HCT116 (cell line): ENCODE measurements at regions not wholly inside any gene's neighbourhood (a gene's known extent, or its start where the extent isn't known, plus 50 kb on each side); places are given as distances from the start of the nearest gene placed in this dataset.

ENCODE experiments used
- ATAC-seq: fragments of 200-7000 bp; cut with Tn5 transposase; 2 replicates; pipeline ENCODE4 v1.9.1; 2020; ENCODE audit warnings: mild to moderate bottlenecking, moderate library complexity
- BruUV-seq: library from RNA; stranded (reverse); fragments of 400-500 nt; replicated peaks from 2 replicates; lab custom pipeline; 2021; lab: Mats Ljungman, UMichigan
- CTCF ChIA-PET: fragments of 300-600 bp; sonication (Branson Sonifier 250); formaldehyde crosslinking; loops from one replicate; lab custom pipeline; 2021; ENCODE audit warnings: antibody characterized with exemption; lab: Charles Lee
- POLR2A ChIA-PET: fragments of 300-600, 350-600 bp; sonication (Branson Sonifier 250); formaldehyde crosslinking; loops from one replicate; lab custom pipeline; 2021; ENCODE audit warnings: antibody characterized with exemption; lab: Charles Lee
- RAD21 ChIA-PET, 2 experiments: fragments of 300-600 bp; sonication (Branson Sonifier 250); formaldehyde crosslinking; loops; one replicate each; lab custom pipeline; 2023; ENCODE audit warnings: low total read pairs in 2 of 2; ENCODE audit not compliant: uncharacterized antibody in 2 of 2, unreplicated experiment in 2 of 2, low non-redundant PET in 1 of 2; lab: Charles Lee
- DNase-seq: peaks from one replicate; pipeline ENCODE4 v3.0.0-alpha.2; 2010; ENCODE audit warnings: low read depth, low spot score
- H2AFZ ChIP-seq: fragments of 200-600 bp; shearing (Covaris generic), sonication (generic); 2 replicates; pipeline ENCODE4 v1.6.1; 2017; ENCODE audit warnings: low read depth, mixed run types, mixed read lengths, antibody characterized with exemption, low read length; ENCODE audit not compliant: poor library complexity, severe bottlenecking
- H3K27ac ChIP-seq: 2 replicates; pipeline ENCODE4 v1.5.1; 2012; ENCODE audit warnings: low read depth, low read length
- H3K27me3 ChIP-seq: fragments of 200-600 bp; sonication (generic); 2 replicates; pipeline ENCODE4 v1.6.1; 2016; ENCODE audit warnings: mixed run types, low read length, mixed read lengths; ENCODE audit not compliant: insufficient read depth
- H3K36me3 ChIP-seq, 2 experiments: fragments of 200-500 bp in 1 of 2; fragments of 200-600 bp in 1 of 2; sonication (Bioruptor generic) in 1 of 2; sonication (generic) in 1 of 2; 2 replicates each; pipeline versions ENCODE4 v1.5.1 to v1.6.1; 2014 to 2016; ENCODE audit warnings: low read length in 2 of 2, inconsistent platforms in 1 of 2, mixed read lengths in 1 of 2, mixed run types in 1 of 2; ENCODE audit not compliant: insufficient read depth in 2 of 2, control insufficient read depth in 1 of 2
- H3K4me1 ChIP-seq, 2 experiments: fragments of 200-600 bp in 1 of 2; sonication (generic) in 1 of 2; 2 replicates each; pipeline versions ENCODE4 v1.5.1 to v1.6.1; 2012 to 2017; ENCODE audit warnings: low read length in 2 of 2, inconsistent platforms in 1 of 2, mild to moderate bottlenecking in 1 of 2, mixed read lengths in 1 of 2, mixed run types in 1 of 2, moderate library complexity in 1 of 2; ENCODE audit not compliant: insufficient read depth in 2 of 2, control insufficient read depth in 1 of 2
- H3K4me2 ChIP-seq: fragments of 200-600 bp; sonication (generic); 2 replicates; pipeline ENCODE4 v1.6.1; 2017; ENCODE audit warnings: mixed run types, low read length, mixed read lengths
- H3K4me3 ChIP-seq, 2 experiments: fragments of 200-600 bp in 1 of 2; sonication (generic) in 1 of 2; replicated peaks in 1 of 2; 2 replicates each; pipeline ENCODE4 v1.5.1; 2011 to 2016; ENCODE audit warnings: low read length in 2 of 2, control low read depth in 1 of 2, low read depth in 1 of 2, mild to moderate bottlenecking in 1 of 2, mixed read lengths in 1 of 2, mixed run types in 1 of 2
- H3K79me2 ChIP-seq: fragments of 200-600 bp; sonication (generic); 2 replicates; pipeline ENCODE4 v1.6.1; 2017; ENCODE audit warnings: mild to moderate bottlenecking, mixed run types, low read length, moderate library complexity, mixed read lengths; ENCODE audit not compliant: insufficient read depth
- H3K9ac ChIP-seq: fragments of 200-600 bp; sonication (generic); 2 replicates; pipeline ENCODE4 v1.6.1; 2016; ENCODE audit warnings: low read length, mixed read lengths
- H3K9me2 ChIP-seq: fragments of 200-600 bp; sonication (generic), shearing (Covaris generic); 2 replicates; pipeline ENCODE4 v1.6.1; 2017; ENCODE audit warnings: mixed run types, mild to moderate bottlenecking, moderate library complexity; ENCODE audit not compliant: insufficient read depth
- H3K9me3 ChIP-seq, 2 experiments: fragments of 200-500 bp in 1 of 2; fragments of 200-600 bp in 1 of 2; sonication (Bioruptor generic) in 1 of 2; sonication (generic) in 1 of 2; 2 replicates each; pipeline ENCODE4 v1.6.1; 2014 to 2017; ENCODE audit warnings: low read length in 2 of 2, mixed read lengths in 2 of 2, inconsistent platforms in 1 of 2, low read depth in 1 of 2, mild to moderate bottlenecking in 1 of 2, mixed run types in 1 of 2, moderate library complexity in 1 of 2; ENCODE audit not compliant: control insufficient read depth in 1 of 2, insufficient read depth in 1 of 2
- H4K20me1 ChIP-seq: fragments of 200-600 bp; sonication (generic), shearing (Covaris generic); 2 replicates; pipeline ENCODE4 v1.6.1; 2017; ENCODE audit warnings: mixed run types, mild to moderate bottlenecking, moderate library complexity; ENCODE audit not compliant: insufficient read depth
- CBX3 ChIP-seq: IDR thresholded peaks from 2 replicates; pipeline ENCODE4 v1.6.1; 2012; ENCODE audit warnings: low read depth
- EGR1 ChIP-seq: IDR thresholded peaks from 2 replicates; pipeline ENCODE4 v1.6.1; 2012; ENCODE audit warnings: low read depth
- POLR2A ChIP-seq: IDR thresholded peaks from 2 replicates; pipeline ENCODE4 v1.7.0; 2011; ENCODE audit warnings: borderline replicate concordance; ENCODE audit not compliant: insufficient read depth, insufficient read length; ENCODE audit errors: extremely low read depth
- RAD21 ChIP-seq: IDR thresholded peaks from 2 replicates; pipeline ENCODE4 v1.6.1; 2012; ENCODE audit warnings: low read depth, mild to moderate bottlenecking
- YY1 ChIP-seq: IDR thresholded peaks from 2 replicates; pipeline ENCODE4 v1.6.1; 2011; ENCODE audit warnings: low read length, low read depth, moderate library complexity, mild to moderate bottlenecking; ENCODE audit not compliant: insufficient replicate concordance; ENCODE audit errors: extremely low read depth
- ZNF274 ChIP-seq: fragments of 200-500 bp; sonication (Bioruptor generic); IDR thresholded peaks from 2 replicates; pipeline ENCODE4 v1.6.1; 2014; ENCODE audit warnings: mild to moderate bottlenecking, low read depth, low read length, inconsistent platforms
- intact Hi-C: fragments of 100-400 bp; cut with micrococcal nuclease; formaldehyde crosslinking; loops from 2 replicates; pipeline ENCODE4 v1.10.0; 2022
- TF ChIP-seq, protein P1 (sequence below), 3 experiments: fragments of 200-600 bp in 1 of 3; sonication (generic) in 1 of 3; IDR thresholded peaks in 2 of 3; conservative IDR thresholded peaks in 1 of 3; 2 replicates each; pipeline ENCODE4 v1.5.1; 2012 to 2017; ENCODE audit warnings: low read depth in 2 of 3, low read length in 2 of 3, antibody characterized with exemption in 1 of 3, borderline replicate concordance in 1 of 3, control low read depth in 1 of 3, mild to moderate bottlenecking in 1 of 3, mixed read lengths in 1 of 3, mixed run types in 1 of 3, moderate library complexity in 1 of 3; ENCODE audit not compliant: insufficient read depth in 1 of 3
- TF ChIP-seq, protein P2 (sequence below): IDR thresholded peaks from 2 replicates; pipeline ENCODE4 v1.6.1; 2012; ENCODE audit warnings: low read depth

DNA sequence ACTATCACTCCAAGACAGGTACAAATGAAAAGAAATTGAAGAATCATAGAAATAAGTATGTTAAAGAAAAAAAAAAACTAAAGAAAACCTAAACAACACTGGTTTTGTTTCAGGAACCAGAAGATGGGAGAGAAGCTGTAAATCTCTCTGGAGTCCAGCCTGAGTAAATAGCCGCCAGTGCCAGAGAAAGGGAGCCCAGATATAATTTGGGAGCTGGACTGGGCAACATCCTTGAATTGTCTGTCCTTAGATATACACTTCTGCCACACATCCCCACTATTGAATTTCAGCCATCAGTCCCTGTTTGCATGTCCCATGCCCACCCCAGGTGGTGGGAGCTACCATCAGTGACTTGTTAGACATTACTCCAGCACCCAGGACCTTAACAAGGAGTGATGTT, 979.6 kb downstream of the DTWD2 start:
- RAD21 ChIA-PET, result no interaction called here
- no peaks in the 10 kb centered on the region for H3K9me3 ChIP-seq
- H3K79me2 ChIP-seq, result no peaks in the 10 kb centered on the region
- no TSS peak for BruUV-seq
- no peak overlapping the region for H3K27ac ChIP-seq
- ATAC-seq (no peak), DNase-seq (no peak)
- CTCF ChIA-PET, result no interaction called here
- H3K9me2 ChIP-seq, result no peaks in the 10 kb centered on the region
- H2AFZ ChIP-seq, result no peak overlapping the region
- no peak overlapping the region for H3K4me2 ChIP-seq
- no peaks in the 10 kb centered on the region for H3K36me3 ChIP-seq
- H3K9ac ChIP-seq, result no peak overlapping the region
- no peak overlapping the region for H3K4me3 ChIP-seq
- no peaks in the 10 kb centered on the region for H4K20me1 ChIP-seq
- intact Hi-C loops, result no loop called here
- no peaks in the 10 kb centered on the region for H3K27me3 ChIP-seq
- TF ChIP-seq EGR1 (no peak), YY1 (no peak), CBX3 (no peak), ZNF274 (no peak), RAD21 (no peak), POLR2A (no peak)
- TF ChIP-seq, protein P1, sequence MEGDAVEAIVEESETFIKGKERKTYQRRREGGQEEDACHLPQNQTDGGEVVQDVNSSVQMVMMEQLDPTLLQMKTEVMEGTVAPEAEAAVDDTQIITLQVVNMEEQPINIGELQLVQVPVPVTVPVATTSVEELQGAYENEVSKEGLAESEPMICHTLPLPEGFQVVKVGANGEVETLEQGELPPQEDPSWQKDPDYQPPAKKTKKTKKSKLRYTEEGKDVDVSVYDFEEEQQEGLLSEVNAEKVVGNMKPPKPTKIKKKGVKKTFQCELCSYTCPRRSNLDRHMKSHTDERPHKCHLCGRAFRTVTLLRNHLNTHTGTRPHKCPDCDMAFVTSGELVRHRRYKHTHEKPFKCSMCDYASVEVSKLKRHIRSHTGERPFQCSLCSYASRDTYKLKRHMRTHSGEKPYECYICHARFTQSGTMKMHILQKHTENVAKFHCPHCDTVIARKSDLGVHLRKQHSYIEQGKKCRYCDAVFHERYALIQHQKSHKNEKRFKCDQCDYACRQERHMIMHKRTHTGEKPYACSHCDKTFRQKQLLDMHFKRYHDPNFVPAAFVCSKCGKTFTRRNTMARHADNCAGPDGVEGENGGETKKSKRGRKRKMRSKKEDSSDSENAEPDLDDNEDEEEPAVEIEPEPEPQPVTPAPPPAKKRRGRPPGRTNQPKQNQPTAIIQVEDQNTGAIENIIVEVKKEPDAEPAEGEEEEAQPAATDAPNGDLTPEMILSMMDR (IDR thresholded peaks at IDR 0.05 in 2 of 3, conservative IDR thresholded peaks at IDR 0.05 in 1 of 3; ENCODE audit: borderline replicate concordance in 1 of 3, insufficient read depth in 1 of 3, low read depth in 2 of 3, low read length in 2 of 3), result no peak
- TF ChIP-seq, protein P2, sequence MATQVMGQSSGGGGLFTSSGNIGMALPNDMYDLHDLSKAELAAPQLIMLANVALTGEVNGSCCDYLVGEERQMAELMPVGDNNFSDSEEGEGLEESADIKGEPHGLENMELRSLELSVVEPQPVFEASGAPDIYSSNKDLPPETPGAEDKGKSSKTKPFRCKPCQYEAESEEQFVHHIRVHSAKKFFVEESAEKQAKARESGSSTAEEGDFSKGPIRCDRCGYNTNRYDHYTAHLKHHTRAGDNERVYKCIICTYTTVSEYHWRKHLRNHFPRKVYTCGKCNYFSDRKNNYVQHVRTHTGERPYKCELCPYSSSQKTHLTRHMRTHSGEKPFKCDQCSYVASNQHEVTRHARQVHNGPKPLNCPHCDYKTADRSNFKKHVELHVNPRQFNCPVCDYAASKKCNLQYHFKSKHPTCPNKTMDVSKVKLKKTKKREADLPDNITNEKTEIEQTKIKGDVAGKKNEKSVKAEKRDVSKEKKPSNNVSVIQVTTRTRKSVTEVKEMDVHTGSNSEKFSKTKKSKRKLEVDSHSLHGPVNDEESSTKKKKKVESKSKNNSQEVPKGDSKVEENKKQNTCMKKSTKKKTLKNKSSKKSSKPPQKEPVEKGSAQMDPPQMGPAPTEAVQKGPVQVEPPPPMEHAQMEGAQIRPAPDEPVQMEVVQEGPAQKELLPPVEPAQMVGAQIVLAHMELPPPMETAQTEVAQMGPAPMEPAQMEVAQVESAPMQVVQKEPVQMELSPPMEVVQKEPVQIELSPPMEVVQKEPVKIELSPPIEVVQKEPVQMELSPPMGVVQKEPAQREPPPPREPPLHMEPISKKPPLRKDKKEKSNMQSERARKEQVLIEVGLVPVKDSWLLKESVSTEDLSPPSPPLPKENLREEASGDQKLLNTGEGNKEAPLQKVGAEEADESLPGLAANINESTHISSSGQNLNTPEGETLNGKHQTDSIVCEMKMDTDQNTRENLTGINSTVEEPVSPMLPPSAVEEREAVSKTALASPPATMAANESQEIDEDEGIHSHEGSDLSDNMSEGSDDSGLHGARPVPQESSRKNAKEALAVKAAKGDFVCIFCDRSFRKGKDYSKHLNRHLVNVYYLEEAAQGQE, result no peak
- POLR2A ChIA-PET, result no interaction called here
- no peaks in the 10 kb centered on the region for H3K4me1 ChIP-seq
